ENCODE measurements at regions not wholly inside any gene's neighbourhood (a gene's known extent, or its start where the extent isn't known, plus 50 kb on each side); places are given as distances from the start of the nearest gene placed in this dataset.
"Not testable (repeated sequence)": the region's sequence is repeated elsewhere in the genome, so short reads cannot be mapped to it uniquely, and the experiment has no call there.

GRCh38 chr2:87341601-87342014 lies 320.0 kb upstream of the PLGLB1 start:
- not testable (repeated sequence) for TF ChIP-seq EZH2 (IDR thresholded peaks at IDR 0.05; ENCODE audit: borderline replicate concordance, low read length)
- TF ChIP-seq CTCF (IDR thresholded peaks at IDR 0.05; ENCODE audit: low read length): peak; percentile 34; the same call in 1 of the 2 replicates
